ENCODE measurements at regions not wholly inside any gene's neighbourhood (a gene's known extent, or its start where the extent isn't known, plus 50 kb on each side); places are given as distances from the start of the nearest gene placed in this dataset.

DNA sequence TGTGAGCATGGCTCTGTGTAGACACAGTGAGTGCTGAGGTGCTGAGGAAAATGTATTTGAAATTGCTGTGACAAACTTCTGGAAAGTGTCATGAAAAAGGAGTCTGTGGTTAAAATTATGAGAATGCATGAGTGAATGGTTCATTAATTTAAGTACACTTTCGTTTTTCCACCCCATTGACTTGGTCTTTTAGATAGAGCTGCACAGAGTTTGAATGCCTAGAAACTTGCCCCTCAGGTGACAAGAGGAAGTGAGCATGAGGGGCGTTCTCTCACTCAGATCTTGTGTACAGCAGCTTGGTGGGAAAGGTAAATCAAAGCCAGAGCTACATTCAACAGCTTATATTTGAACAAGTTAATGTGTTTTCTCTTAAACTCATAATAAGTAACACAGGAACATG is 296.8 kb downstream of the WDR72 start:
- in situ Hi-C loops (cut with MboI; ENCODE audit: low sequenced_read_pairs) = no loop called here

GRCh38 chr15:53461677-53462076 is 297.8 kb downstream of the WDR72 start:
- in situ Hi-C loops (cut with MboI; ENCODE audit: low sequenced_read_pairs) = no loop called here

GRCh38 chr15:53458736-53459135 is 300.7 kb downstream of the WDR72 start:
- in situ Hi-C loops (cut with MboI; ENCODE audit: low sequenced_read_pairs) = no loop called here

DNA sequence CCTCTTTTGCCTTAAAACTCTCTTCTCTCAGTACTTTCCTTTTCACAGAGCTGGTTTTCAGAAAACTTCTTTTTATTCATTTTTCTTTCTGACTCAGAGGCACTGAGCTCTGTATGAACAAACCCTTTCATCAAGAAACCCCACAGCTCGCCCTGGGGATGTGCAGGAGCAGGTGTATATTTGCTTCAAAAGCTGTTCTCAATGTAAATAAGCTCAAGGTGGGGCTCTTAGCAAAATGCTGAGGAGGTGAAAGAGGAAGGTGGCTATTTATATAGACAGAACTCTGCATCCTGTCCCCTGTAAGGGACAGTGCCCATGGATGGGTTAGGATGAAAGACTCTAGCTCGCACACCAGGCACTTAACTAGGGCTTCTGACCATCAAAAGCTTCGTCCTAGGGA is 302.0 kb downstream of the WDR72 start:
- in situ Hi-C loops (cut with MboI; ENCODE audit: low sequenced_read_pairs) = no loop called here

DNA sequence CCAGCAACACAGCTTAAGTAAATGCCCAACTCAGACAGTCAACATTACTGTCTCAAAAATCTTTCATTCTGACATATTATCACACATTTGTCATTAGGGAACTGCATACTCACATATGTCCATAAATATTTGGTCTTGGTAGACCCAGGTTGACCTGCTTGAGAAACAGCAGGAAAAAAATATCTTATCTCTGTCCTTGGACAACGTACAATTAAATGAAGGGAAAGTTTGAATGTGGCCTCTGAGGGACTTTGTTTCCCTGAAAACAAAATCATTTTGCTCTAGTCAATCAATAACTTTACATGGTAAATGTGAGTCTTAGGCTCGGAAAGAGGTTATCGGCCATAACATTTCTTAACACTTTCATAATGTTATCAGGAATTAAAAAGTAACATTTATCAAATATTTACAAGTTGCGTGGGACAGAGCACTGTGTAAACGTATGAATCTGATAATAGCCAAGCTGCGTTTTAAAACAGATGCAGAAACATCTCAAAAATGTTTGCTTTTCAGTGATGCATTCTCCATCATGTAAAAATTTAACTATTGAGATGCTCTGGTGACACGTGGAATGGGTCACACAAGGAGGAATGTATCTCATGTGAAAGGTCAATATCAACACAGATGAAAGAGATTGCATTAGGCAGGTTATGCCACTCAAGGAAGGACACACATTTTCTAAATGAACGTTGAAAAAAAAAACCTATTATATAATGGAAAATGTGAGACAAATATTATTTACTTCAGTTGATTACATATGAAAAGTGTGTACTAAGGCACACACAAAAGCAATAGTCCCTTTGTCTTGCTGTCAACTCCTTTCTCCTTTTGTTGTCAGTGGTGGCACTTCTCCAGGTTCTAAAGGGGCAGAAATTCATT is 304.4 kb downstream of the WDR72 start:
- in situ Hi-C loops (cut with MboI; ENCODE audit: low sequenced_read_pairs) = no loop called here

DNA sequence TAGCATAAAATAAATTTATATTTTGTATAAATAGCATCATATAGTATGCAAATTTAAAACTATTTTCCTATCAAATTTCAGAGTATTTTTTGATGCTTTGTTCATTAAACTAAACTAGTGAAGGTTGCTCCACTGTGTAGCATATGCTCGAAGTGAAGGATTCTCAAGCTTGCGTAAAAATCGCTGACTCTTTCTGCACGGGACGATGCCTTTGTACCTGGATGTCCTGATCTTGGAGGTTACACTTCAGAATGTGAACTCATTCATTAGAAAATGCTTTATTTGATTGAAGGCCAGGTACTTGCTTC is 305.0 kb downstream of the WDR72 start:
- in situ Hi-C loops (cut with MboI; ENCODE audit: low sequenced_read_pairs) = no loop called here

GRCh38 chr15:53453253-53454105 is 306.0 kb downstream of the WDR72 start:
- in situ Hi-C loops (cut with MboI; ENCODE audit: low sequenced_read_pairs) = no loop called here

GRCh38 chr15:53448232-53449015 is 311.0 kb downstream of the WDR72 start:
- in situ Hi-C loops (cut with MboI; ENCODE audit: low sequenced_read_pairs) = no loop called here

- in situ Hi-C loops (cut with MboI; ENCODE audit: low sequenced_read_pairs) = no loop called here
Measured at GRCh38 chr15:53447742-53448141, 311.7 kb downstream of the WDR72 start.

- in situ Hi-C loops (cut with MboI; ENCODE audit: low sequenced_read_pairs) = no loop called here
Measured at GRCh38 chr15:53447053-53447574, 312.3 kb downstream of the WDR72 start.

DNA sequence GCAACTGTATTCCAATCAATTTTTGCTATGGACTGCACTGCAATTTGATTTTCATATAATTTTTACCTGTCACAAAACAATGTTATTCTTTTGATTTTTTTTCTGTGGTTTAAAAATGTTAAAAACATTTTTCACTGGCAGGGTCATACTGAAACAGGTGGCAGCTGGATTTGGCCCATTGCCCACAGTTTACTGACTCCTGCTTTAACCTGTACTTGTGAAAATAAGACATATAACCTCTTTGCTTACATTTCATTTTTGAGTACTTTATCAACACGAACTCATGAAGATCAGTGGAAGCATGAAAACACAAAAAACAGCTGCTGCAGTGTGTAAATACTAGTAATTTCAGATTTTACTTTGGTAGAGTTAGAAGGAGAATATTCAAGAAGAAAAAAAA is 313.1 kb downstream of the WDR72 start:
- in situ Hi-C loops (cut with MboI; ENCODE audit: low sequenced_read_pairs) = no loop called here

DNA sequence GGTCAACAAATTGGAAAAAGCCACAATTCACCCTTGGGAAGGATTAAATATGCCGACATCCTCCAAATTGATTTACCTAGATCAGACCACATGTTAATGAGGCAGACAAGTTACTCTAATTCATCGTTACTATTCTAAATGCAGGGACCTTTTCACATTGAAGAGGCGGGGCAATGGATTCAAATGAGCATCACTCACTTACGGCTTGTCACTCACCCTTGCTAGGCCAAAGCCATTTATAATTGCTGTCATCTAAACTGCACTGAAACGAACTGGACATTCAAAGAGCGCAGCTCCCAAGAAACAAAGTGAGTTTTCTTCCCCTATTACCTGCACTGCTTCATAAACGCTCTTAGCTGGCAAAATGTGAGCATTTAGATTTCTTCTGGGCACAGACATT is 313.9 kb downstream of the WDR72 start:
- in situ Hi-C loops (cut with MboI; ENCODE audit: low sequenced_read_pairs) = no loop called here

- in situ Hi-C loops (cut with MboI; ENCODE audit: low sequenced_read_pairs) = no loop called here
Measured at GRCh38 chr15:53437985-53438841, 321.2 kb downstream of the WDR72 start.

- in situ Hi-C loops (cut with MboI; ENCODE audit: low sequenced_read_pairs) = no loop called here
Measured at GRCh38 chr15:53437366-53437765, 322.1 kb downstream of the WDR72 start.

DNA sequence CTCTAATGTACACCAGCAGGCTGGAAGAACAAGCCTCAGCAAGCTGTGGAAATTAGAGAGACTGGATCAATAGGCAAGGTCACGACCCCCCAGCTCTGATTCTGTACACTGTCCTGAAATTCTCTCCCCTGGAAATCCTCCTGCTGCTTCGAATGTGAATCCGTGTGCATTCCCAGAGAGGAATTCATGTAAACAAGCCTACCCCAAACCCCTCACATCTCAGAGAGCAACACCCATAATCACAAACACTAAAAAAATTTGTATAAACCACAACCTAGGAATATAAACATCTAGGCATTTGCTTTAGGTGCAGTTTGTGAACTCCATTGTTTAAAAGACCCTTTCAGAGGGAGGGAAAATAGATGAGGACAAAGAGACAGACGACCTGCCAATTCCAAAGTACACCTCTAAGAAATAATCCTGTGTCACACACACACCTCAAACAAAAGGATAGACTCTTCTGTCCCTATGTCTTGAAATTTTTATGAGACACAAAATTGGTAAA is 325.2 kb downstream of the WDR72 start:
- in situ Hi-C loops (cut with MboI; ENCODE audit: low sequenced_read_pairs) = no loop called here

- in situ Hi-C loops (cut with MboI; ENCODE audit: low sequenced_read_pairs) = no loop called here
Measured at GRCh38 chr15:53416219-53416940, 343.1 kb downstream of the WDR72 start.

GRCh38 chr15:53414167-53414566 is 345.3 kb downstream of the WDR72 start:
- in situ Hi-C loops (cut with MboI; ENCODE audit: low sequenced_read_pairs) = no loop called here

- in situ Hi-C loops (cut with MboI; ENCODE audit: low sequenced_read_pairs) = no loop called here
Measured at GRCh38 chr15:53412542-53412941, 346.9 kb downstream of the WDR72 start.

DNA sequence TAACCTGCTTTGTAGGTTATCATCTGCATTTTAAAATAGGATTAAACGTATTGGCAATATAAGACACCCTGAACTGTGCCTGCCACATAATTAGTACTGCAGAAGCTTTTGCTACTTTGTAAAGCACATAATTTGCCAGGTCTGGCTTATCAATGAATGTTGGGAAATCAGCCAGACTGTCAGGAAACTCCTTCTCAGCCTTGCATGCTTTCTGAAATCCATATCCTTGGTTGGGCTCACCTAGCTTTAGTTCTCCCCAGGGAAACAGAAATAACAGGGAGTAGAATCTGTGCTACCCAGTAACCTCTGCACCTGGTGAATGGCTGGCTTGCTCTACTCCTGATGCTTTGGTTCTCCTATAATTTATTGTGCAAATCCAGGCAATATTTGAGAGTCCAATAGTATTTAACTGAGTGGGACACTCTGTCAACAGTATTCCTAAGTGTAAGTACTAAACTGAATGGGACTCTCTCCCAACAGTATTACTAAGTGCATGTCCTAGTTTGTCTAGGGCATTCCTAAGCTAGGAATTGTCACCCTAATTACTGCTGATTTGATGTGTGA is 354.5 kb downstream of the WDR72 start:
- in situ Hi-C loops (cut with MboI; ENCODE audit: low sequenced_read_pairs) = no loop called here
